ENCODE measurements at regions not wholly inside any gene's neighbourhood (a gene's known extent, or its start where the extent isn't known, plus 50 kb on each side); places are given as distances from the start of the nearest gene placed in this dataset.

GRCh38 chr3:187902041-187902471 is 156.8 kb upstream of the BCL6 start:
- Histone ChIP-seq H3K36me3 (ENCODE audit: control insufficient read depth in 2 of 2, insufficient read depth in 1 of 2, low read length in 2 of 2) (no peaks in the 10 kb centered on the region), H3K27ac (ENCODE audit: extremely low read depth, low read depth, low read length) (no peak overlapping the region), H3K9me3 (ENCODE audit: control insufficient read depth, insufficient read depth, low read depth, low read length) (no peaks in the 10 kb centered on the region), H3K4me3 (ENCODE audit: low read depth, low read length) (no peak overlapping the region), H3K4me1 (ENCODE audit: control insufficient read depth, insufficient read depth, low read length) (no peaks in the 10 kb centered on the region)
- ChIA-PET CTCF (interaction anchor here (0.7 kb wide), 1 partner anchor 290 kb away, joined by 3 read pairs; no protein-coding TSS in a partner anchor), POLR2A (no interaction called here)
- TF ChIP-seq ZNF148 (tag by site-specific recombination; IDR thresholded peaks at IDR 0.05; ENCODE audit: borderline replicate concordance) (no peak), ZNF629 (tag by site-specific recombination; IDR thresholded peaks at IDR 0.05) (no peak), ZNF391 (tag by site-specific recombination; IDR thresholded peaks at IDR 0.05; ENCODE audit: borderline replicate concordance, low read depth) (no peak), ZNF133 (tag by site-specific recombination; IDR thresholded peaks at IDR 0.05) (no peak), ZFP69B (tag by site-specific recombination; IDR thresholded peaks at IDR 0.05) (no peak), ZNF223 (tag by site-specific recombination; IDR thresholded peaks at IDR 0.05) (no peak), KLF8 (tag by site-specific recombination; IDR thresholded peaks at IDR 0.05) (no peak), ZNF140 (tag by site-specific recombination; IDR thresholded peaks at IDR 0.05) (no peak), ZNF518A (tag by site-specific recombination; conservative IDR thresholded peaks at IDR 0.05; ENCODE audit: low read depth) (no peak), ZNF114 (tag by site-specific recombination; IDR thresholded peaks at IDR 0.05) (no peak), ZNF548 (tag by site-specific recombination; IDR thresholded peaks at IDR 0.05) (no peak), ZNF510 (tag by site-specific recombination; IDR thresholded peaks at IDR 0.05; ENCODE audit: insufficient replicate concordance) (no peak), ZNF514 (tag by site-specific recombination; IDR thresholded peaks at IDR 0.05) (no peak)

- ChIA-PET POLR2A (no interaction called here), CTCF (interaction anchor here (0.7 kb wide), 1 partner anchor 290 kb away, joined by 3 read pairs; no protein-coding TSS in a partner anchor)
- Histone ChIP-seq H3K9me3 (ENCODE audit: control insufficient read depth, insufficient read depth, low read depth, low read length) (no peaks in the 10 kb centered on the region), H3K27ac (ENCODE audit: extremely low read depth, low read depth, low read length) (no peak overlapping the region), H3K36me3 (ENCODE audit: control insufficient read depth in 2 of 2, insufficient read depth in 1 of 2, low read length in 2 of 2) (no peaks in the 10 kb centered on the region), H3K4me1 (ENCODE audit: control insufficient read depth, insufficient read depth, low read length) (no peaks in the 10 kb centered on the region), H3K4me3 (ENCODE audit: low read depth, low read length) (no peak overlapping the region)
- TF ChIP-seq ZNF335 (tag by site-specific recombination; conservative IDR thresholded peaks at IDR 0.05) (no peak), GLI2 (tag by site-specific recombination; IDR thresholded peaks at IDR 0.05; ENCODE audit: borderline replicate concordance, low read depth) (no peak), ZNF239 (tag by site-specific recombination; IDR thresholded peaks at IDR 0.05) (no peak), ZNF623 (tag by site-specific recombination; IDR thresholded peaks at IDR 0.05) (no peak), SCRT2 (tag by site-specific recombination; IDR thresholded peaks at IDR 0.05) (no peak)
These were observed 157.7 kb upstream of the BCL6 start for GRCh38 chr3:187902936-187903335.

All from HEK293 (cell line).